ENCODE measurements at regions not wholly inside any gene's neighbourhood (a gene's known extent, or its start where the extent isn't known, plus 50 kb on each side); places are given as distances from the start of the nearest gene placed in this dataset.
A peak's percentile ranks its signal among the peaks of the same experiment; 100 is the strongest.

GRCh38 chr5:84602371-84602771 lies 217.7 kb upstream of the EDIL3 start:
- CTCF ChIA-PET: interaction anchor here (1.5 kb wide), 1 partner anchor 9 kb away, joined by 3 read pairs; no protein-coding TSS in a partner anchor
- FAIRE-seq: no peak
- POLR2A ChIA-PET: no interaction called here
- Histone ChIP-seq H3K79me2 (ENCODE audit: control insufficient read depth, insufficient read depth, low read length) (no peaks in the 10 kb centered on the region), H3K4me3 (no peak overlapping the region), H3K36me3 (ENCODE audit: control insufficient read depth in 2 of 2, insufficient read depth in 2 of 2, low read length in 1 of 2) (no peaks in the 10 kb centered on the region), H3K4me1 (ENCODE audit: control insufficient read depth, insufficient read depth, low read length) (no peaks in the 10 kb centered on the region), H3K9me3 (replicated peaks; ENCODE audit: control insufficient read depth, insufficient read depth, low read length) (no peaks in the 10 kb centered on the region), H3K9ac (ENCODE audit: control insufficient read depth, insufficient read depth, low read length) (no peak overlapping the region), H3K27ac (ENCODE audit: control insufficient read depth, insufficient read depth) (no peak overlapping the region), H2AFZ (ENCODE audit: control insufficient read depth, low read depth, low read length) (no peak overlapping the region), H4K20me1 (ENCODE audit: control insufficient read depth, insufficient read depth) (no peaks in the 10 kb centered on the region), H3K4me2 (ENCODE audit: control insufficient read depth, insufficient read depth) (no peak overlapping the region), H3K27me3 (replicated peaks in 1 of 2; ENCODE audit: control insufficient read depth in 2 of 2, insufficient read depth in 2 of 2, low read length in 1 of 2) (no peaks in the 10 kb centered on the region)
- in situ Hi-C loops (cut with MboI): no loop called here
- WGBS (ENCODE audit: insufficient coverage, insufficient replicate concordance, low lambda C conversion rate, missing lambda C conversion rate): 0% methylated on average over 1 of the region's 1 CpG
- SMC1A ChIA-PET (ENCODE audit: uncharacterized antibody, unreplicated experiment): interaction anchor here (0.8 to 2.0 kb wide), 4 partner anchors 12 to 78 kb away, joined by 3 to 8 read pairs (median 3); no protein-coding TSS in a partner anchor
- BruUV-seq (replicated peaks): no TSS peak
- ATAC-seq: peak; percentile 82
- DNase-seq (ENCODE audit: low read depth, low spot score): peak; percentile 48
- RAD21 ChIA-PET (ENCODE audit: unreplicated experiment): no interaction called here
- intact Hi-C loops (cut with micrococcal nuclease; ENCODE audit: unreplicated experiment): loop anchor here (2.0 kb wide), 1 partner anchor 104 kb away; no protein-coding TSS in a partner anchor
- peak; percentile 61; the same call in 1 of the 2 replicates for TF ChIP-seq BCL11A (IDR thresholded peaks at IDR 0.05; ENCODE audit: low read depth, low read length)
- TF ChIP-seq ATF2 (IDR thresholded peaks at IDR 0.05; ENCODE audit: low read length): no peak
- no peak for TF ChIP-seq PKNOX1 (IDR thresholded peaks at IDR 0.05)
- TF ChIP-seq ATF7 (IDR thresholded peaks at IDR 0.05; ENCODE audit: low read depth): peak; percentile 33; the same call in 1 of the 2 replicates
- TF ChIP-seq FOXK2 (IDR thresholded peaks at IDR 0.05): no peak
- TF ChIP-seq NR2C2 (IDR thresholded peaks at IDR 0.05; ENCODE audit: borderline replicate concordance, control insufficient read depth, insufficient read length, low read depth): no peak
- TF ChIP-seq IKZF2 (IDR thresholded peaks at IDR 0.05): peak; percentile 30 to 70; a peak in 3 of 4 replicates
- peak; percentile 45; the same call in 1 of the 2 replicates for TF ChIP-seq JUND (IDR thresholded peaks at IDR 0.05; ENCODE audit: low read depth, low read length)
- TF ChIP-seq DPF2 (IDR thresholded peaks at IDR 0.05): peak; percentile 60; the same call in 1 of the 2 replicates
- TF ChIP-seq EP300 (IDR thresholded peaks at IDR 0.05; ENCODE audit: borderline replicate concordance in 1 of 2, control insufficient read depth in 1 of 2, low read depth in 2 of 2, low read length in 2 of 2): peak in 1 of 2 experiments; percentile 65; a peak in 1 of 4 replicates
- peak; percentile 94 for TF ChIP-seq MTA2 (IDR thresholded peaks at IDR 0.05; ENCODE audit: low read depth)
- TF ChIP-seq ESRRA (IDR thresholded peaks at IDR 0.05; ENCODE audit: low read length): no peak
- TF ChIP-seq RELB (IDR thresholded peaks at IDR 0.05; ENCODE audit: low read depth): 0 out of 2 replicates have a peak, but pooled peaks have one; percentile 27
- TF ChIP-seq NBN (IDR thresholded peaks at IDR 0.05): peak; percentile 40; the same call in 1 of the 2 replicates
- TF ChIP-seq SP1 (IDR thresholded peaks at IDR 0.05; ENCODE audit: low read depth, low read length): no peak
- TF ChIP-seq CREM (IDR thresholded peaks at IDR 0.05; ENCODE audit: low read depth): no peak
- TF ChIP-seq MLLT1 (IDR thresholded peaks at IDR 0.05): 0 out of 2 replicates have a peak, but pooled peaks have one; percentile 34
- TF ChIP-seq RCOR1 (conservative IDR thresholded peaks at IDR 0.05; ENCODE audit: low read depth, low read length): no peak
- TF ChIP-seq ZNF274 (IDR thresholded peaks at IDR 0.05; ENCODE audit: insufficient read depth, insufficient read length): no peak
- TF ChIP-seq IRF4 (IDR thresholded peaks at IDR 0.05; ENCODE audit: low read depth, low read length): 0 out of 2 replicates have a peak, but pooled peaks have one; percentile 11
- no peak for TF ChIP-seq KLF5 (IDR thresholded peaks at IDR 0.05; ENCODE audit: partially characterized antibody)
- no peak for TF ChIP-seq SPI1 (IDR thresholded peaks at IDR 0.05; ENCODE audit: borderline replicate concordance, insufficient read depth, low read depth, low read length)
